NK-92 treated with Interleukin-12 subunit alpha and Interleukin-12 subunit beta, amount 100 ng/mL, for 24 hours (cell line): ENCODE measurements at regions not wholly inside any gene's neighbourhood (a gene's known extent, or its start where the extent isn't known, plus 50 kb on each side); places are given as distances from the start of the nearest gene placed in this dataset.
"Not testable (repeated sequence)": the region's sequence is repeated elsewhere in the genome, so short reads cannot be mapped to it uniquely, and the experiment has no call there.

Source experiments
- DNase-seq: peaks from one replicate; lab custom pipeline; 2025; lab: John Stamatoyannopoulos, UW

GRCh38 chr7:92972441-92972840 lies 136.1 kb upstream of the CDK6 start:
- DNase-seq, result no peak

GRCh38 chr7:92969061-92969460 lies 132.7 kb upstream of the CDK6 start:
- DNase-seq, result no peak

- no peak for DNase-seq
These were observed 132.1 kb upstream of the CDK6 start for GRCh38 chr7:92968502-92968901.

GRCh38 chr7:92967238-92967637 lies 130.9 kb upstream of the CDK6 start:
- DNase-seq, result no peak

- DNase-seq, result no peak
These were observed 127.8 kb upstream of the CDK6 start for GRCh38 chr7:92964141-92964540.

- no peak for DNase-seq
These were observed 127.2 kb upstream of the CDK6 start for GRCh38 chr7:92963566-92963965.

GRCh38 chr7:92961961-92962360 lies 125.6 kb upstream of the CDK6 start:
- no peak for DNase-seq

GRCh38 chr7:92956575-92956974 lies 120.2 kb upstream of the CDK6 start:
- no peak for DNase-seq

- no peak for DNase-seq
These were observed 118.7 kb upstream of the CDK6 start for GRCh38 chr7:92955081-92955480.

- no peak for DNase-seq
These were observed 117.3 kb upstream of the CDK6 start for GRCh38 chr7:92953657-92954056.

GRCh38 chr7:92949748-92950147 lies 113.4 kb upstream of the CDK6 start:
- DNase-seq, result no peak

GRCh38 chr7:92945840-92946239 lies 109.5 kb upstream of the CDK6 start:
- no peak for DNase-seq

- DNase-seq, result no peak
These were observed 108.3 kb upstream of the CDK6 start for GRCh38 chr7:92944633-92945032.

GRCh38 chr7:92942706-92943105 lies 106.3 kb upstream of the CDK6 start:
- DNase-seq, result not testable (repeated sequence)

GRCh38 chr7:92939666-92940360 lies 103.4 kb upstream of the CDK6 start:
- DNase-seq, result no peak

- DNase-seq, result no peak
These were observed 97.7 kb upstream of the CDK6 start for GRCh38 chr7:92934096-92934495.

GRCh38 chr7:92932450-92932849 lies 96.1 kb upstream of the CDK6 start:
- DNase-seq, result no peak

- DNase-seq, result no peak
These were observed 94.0 kb upstream of the CDK6 start for GRCh38 chr7:92930404-92930803.

- DNase-seq, result no peak
These were observed 90.3 kb upstream of the CDK6 start for GRCh38 chr7:92926697-92927044.

- no peak for DNase-seq
These were observed 89.7 kb upstream of the CDK6 start for GRCh38 chr7:92925876-92926696.

- no peak for DNase-seq
These were observed 88.4 kb upstream of the CDK6 start for GRCh38 chr7:92924800-92925199.

- no peak for DNase-seq
These were observed 80.9 kb upstream of the CDK6 start for GRCh38 chr7:92917230-92917629.

GRCh38 chr7:92916770-92917224 lies 80.4 kb upstream of the CDK6 start:
- no peak for DNase-seq

- no peak for DNase-seq
These were observed 79.0 kb upstream of the CDK6 start for GRCh38 chr7:92915348-92915747.
